Panc1 (cell line): ENCODE measurements at regions not wholly inside any gene's neighbourhood (a gene's known extent, or its start where the extent isn't known, plus 50 kb on each side); places are given as distances from the start of the nearest gene placed in this dataset.

Source experiments
- POLR2AphosphoS5 ChIP-seq: IDR thresholded peaks from 2 replicates; pipeline ENCODE4 v1.6.1; 2012; ENCODE audit warnings: mild to moderate bottlenecking, low read depth, low read length, moderate library complexity
- SIN3A ChIP-seq: IDR thresholded peaks from 2 replicates; pipeline ENCODE4 v1.6.1; 2012; ENCODE audit warnings: low read depth, mild to moderate bottlenecking, low read length, moderate library complexity, borderline replicate concordance; ENCODE audit not compliant: insufficient read depth
- TCF7L2 ChIP-seq: IDR thresholded peaks from 2 replicates; pipeline ENCODE4 v1.6.1; 2011; ENCODE audit warnings: mild to moderate bottlenecking, low read depth, low read length, inconsistent platforms
- TF ChIP-seq, protein P1 (sequence below): fragments of 450-650 bp; IDR thresholded peaks from 2 replicates; pipeline ENCODE4 v1.5.1; 2017; ENCODE audit warnings: mild to moderate bottlenecking
- TF ChIP-seq, protein P2 (sequence below), 2 experiments: IDR thresholded peaks; 2 replicates each; pipeline ENCODE4 v1.6.1; 2011 to 2012; ENCODE audit warnings: low read depth in 2 of 2, control low read depth in 1 of 2, low read length in 1 of 2, mild to moderate bottlenecking in 1 of 2, moderate library complexity in 1 of 2; ENCODE audit not compliant: insufficient read depth in 1 of 2

DNA sequence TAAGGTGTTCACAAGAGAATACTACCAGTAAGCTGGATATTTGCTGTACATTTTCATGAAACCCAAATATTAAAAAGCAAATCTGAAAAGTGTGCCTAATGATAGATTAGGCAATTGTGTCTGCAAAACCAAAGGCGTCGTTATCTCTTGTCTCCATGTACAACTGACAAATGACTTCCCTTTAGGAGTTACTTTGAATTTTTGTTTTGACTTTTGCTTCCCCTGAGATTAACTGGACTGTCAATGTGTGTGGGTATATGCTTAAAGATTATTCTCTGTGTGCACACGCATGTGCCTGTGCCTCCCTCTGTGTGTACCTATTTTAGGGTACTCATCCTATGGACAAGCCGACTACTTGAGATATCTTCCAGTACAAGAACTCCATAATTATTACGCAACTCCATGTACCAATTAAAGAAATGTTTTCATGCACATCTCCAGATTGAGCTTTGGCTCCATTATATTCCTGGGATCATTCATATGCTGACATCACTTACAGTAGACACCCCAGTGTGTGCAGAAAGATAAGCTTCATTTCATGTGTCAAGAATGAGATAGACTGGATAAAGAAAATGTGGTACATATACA lies 431.2 kb upstream of the ADAMTS9 start:
- TF ChIP-seq, protein P1, sequence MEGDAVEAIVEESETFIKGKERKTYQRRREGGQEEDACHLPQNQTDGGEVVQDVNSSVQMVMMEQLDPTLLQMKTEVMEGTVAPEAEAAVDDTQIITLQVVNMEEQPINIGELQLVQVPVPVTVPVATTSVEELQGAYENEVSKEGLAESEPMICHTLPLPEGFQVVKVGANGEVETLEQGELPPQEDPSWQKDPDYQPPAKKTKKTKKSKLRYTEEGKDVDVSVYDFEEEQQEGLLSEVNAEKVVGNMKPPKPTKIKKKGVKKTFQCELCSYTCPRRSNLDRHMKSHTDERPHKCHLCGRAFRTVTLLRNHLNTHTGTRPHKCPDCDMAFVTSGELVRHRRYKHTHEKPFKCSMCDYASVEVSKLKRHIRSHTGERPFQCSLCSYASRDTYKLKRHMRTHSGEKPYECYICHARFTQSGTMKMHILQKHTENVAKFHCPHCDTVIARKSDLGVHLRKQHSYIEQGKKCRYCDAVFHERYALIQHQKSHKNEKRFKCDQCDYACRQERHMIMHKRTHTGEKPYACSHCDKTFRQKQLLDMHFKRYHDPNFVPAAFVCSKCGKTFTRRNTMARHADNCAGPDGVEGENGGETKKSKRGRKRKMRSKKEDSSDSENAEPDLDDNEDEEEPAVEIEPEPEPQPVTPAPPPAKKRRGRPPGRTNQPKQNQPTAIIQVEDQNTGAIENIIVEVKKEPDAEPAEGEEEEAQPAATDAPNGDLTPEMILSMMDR = no peak
- TF ChIP-seq TCF7L2 (no peak), POLR2AphosphoS5 (no peak), SIN3A (no peak)
- TF ChIP-seq, protein P2, sequence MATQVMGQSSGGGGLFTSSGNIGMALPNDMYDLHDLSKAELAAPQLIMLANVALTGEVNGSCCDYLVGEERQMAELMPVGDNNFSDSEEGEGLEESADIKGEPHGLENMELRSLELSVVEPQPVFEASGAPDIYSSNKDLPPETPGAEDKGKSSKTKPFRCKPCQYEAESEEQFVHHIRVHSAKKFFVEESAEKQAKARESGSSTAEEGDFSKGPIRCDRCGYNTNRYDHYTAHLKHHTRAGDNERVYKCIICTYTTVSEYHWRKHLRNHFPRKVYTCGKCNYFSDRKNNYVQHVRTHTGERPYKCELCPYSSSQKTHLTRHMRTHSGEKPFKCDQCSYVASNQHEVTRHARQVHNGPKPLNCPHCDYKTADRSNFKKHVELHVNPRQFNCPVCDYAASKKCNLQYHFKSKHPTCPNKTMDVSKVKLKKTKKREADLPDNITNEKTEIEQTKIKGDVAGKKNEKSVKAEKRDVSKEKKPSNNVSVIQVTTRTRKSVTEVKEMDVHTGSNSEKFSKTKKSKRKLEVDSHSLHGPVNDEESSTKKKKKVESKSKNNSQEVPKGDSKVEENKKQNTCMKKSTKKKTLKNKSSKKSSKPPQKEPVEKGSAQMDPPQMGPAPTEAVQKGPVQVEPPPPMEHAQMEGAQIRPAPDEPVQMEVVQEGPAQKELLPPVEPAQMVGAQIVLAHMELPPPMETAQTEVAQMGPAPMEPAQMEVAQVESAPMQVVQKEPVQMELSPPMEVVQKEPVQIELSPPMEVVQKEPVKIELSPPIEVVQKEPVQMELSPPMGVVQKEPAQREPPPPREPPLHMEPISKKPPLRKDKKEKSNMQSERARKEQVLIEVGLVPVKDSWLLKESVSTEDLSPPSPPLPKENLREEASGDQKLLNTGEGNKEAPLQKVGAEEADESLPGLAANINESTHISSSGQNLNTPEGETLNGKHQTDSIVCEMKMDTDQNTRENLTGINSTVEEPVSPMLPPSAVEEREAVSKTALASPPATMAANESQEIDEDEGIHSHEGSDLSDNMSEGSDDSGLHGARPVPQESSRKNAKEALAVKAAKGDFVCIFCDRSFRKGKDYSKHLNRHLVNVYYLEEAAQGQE (IDR thresholded peaks at IDR 0.05; ENCODE audit: insufficient read depth in 1 of 2, low read depth in 2 of 2, low read length in 1 of 2) = no peak
